ENCODE measurements at regions not wholly inside any gene's neighbourhood (a gene's known extent, or its start where the extent isn't known, plus 50 kb on each side); places are given as distances from the start of the nearest gene placed in this dataset.

DNA sequence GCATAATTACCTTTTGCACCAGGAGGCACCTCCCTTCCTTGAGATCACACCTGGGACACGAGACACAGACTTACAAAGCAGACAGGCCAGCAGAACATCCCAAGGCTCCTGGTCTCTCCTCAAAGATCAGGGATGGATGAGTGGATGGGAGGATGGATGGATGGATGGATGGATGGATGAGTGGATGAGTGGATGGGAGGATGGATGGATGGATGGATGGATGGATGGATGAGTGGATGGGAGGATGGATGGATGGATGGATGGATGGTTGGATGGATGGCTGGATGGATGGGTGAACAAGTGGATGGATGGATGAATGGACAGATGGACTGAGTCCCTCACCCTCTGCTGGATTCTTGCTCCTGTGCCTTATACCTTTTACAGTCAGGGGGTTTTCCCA lies 364.0 kb downstream of the BCOR start:
- intact Hi-C loops (cut with DNase I) = loop anchor here (5.0 to 10.0 kb wide), 3 partner anchors 79 to 371 kb away; no protein-coding TSS in a partner anchor
- no peak for DNase-seq (ENCODE audit: low spot score)

DNA sequence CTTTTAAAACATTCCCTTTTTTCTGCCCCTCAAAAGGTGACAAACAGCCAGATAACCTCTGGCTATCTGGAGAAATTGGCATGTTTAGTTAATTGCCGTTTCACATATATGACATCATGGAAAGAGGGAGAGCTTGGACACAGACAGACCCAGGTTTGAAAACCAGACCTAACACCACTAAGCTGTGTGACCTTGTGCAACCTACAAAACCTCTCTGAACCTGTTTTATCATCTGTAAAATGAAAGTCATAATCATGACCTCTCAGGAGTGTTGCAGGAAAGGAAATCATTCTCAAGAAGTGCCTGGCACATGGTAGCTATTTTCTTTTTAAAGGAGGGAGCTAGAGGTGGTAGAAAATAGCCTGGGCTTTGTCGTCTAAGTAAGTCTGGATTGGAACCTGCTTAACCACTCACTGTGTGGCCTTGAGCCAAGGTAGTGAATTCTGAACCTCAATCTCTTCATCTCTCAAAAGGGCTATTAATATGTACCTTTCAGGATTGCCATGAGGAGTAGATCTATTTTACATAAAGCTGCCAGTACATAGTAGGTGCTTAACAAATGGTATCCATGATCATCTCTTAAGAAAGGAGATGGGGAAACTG lies 363.5 kb downstream of the BCOR start:
- DNase-seq (ENCODE audit: low spot score) = no peak
- intact Hi-C loops (cut with DNase I) = loop anchor here (5.0 to 10.0 kb wide), 3 partner anchors 78 to 371 kb away; no protein-coding TSS in a partner anchor

DNA sequence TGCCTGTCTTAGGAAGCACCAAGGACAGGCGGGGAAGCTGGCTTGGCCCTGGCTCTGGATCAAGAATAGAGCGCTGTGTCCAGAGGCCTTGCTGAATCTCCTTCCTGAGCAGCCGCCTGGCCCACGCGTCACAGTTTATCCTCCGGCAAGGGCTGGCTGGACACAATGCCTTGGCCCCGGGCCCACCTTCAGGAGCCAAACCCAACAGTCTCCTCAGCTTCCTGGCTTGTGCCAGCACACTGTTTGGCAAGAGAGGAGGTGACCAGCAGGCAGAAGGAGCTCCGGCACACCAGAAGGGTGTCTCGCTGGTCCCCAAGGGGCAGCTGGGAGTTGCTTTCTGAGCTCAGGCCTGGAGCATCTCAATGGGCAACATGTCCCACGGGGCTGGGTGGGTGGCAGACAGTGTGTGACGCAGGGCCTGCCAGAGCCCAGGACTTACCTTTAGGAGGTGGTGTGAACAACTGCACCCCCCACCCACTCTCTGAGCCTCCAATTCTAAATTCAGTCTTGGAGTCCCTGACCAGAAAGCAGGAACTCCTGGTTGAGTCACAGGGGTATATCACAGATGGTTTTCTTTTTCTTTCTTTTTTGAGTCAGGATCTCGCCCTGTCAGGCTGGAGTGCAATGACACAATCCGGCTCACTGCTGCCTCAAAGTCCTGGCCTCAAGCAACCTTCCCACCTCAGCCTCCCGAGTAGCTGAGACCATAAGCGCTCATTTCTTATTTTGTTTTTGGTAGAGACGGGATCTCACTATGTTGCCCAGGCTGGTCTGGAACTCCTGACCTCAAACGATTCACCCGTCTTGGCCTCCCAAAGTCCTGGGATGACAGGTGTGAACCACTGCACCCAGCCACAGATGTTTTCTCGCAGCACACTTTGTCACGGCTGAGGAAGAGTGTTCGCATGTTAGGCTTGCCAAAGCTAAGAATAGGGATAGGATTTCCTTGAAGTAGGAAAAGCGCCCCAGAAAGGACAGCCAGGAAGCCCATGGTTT lies 361.2 kb downstream of the BCOR start:
- DNase-seq (ENCODE audit: low spot score) = peak; percentile 92

DNA sequence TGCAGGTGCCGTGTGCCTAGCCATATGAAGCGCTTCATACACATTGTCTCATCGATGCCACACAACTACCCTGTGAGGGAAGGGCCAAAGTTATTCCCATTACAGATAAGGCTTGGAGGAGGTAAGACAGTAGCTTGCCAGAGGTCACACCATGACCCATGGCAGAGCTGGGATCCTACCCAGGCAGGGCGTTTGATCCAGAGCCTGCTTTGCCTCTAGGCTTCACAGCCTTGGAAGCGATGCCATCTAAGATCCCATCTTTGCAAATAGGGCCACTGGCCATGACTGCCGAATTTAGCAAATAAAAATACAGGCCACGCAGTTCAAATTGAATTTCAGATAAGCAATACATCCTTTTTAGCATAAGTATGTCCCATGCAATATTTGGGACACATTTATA lies 358.2 kb downstream of the BCOR start:
- no peak for DNase-seq (ENCODE audit: low spot score)
- intact Hi-C loops (cut with DNase I) = loop anchor here (5.0 to 10.0 kb wide), 3 partner anchors 365 to 528 kb away; no protein-coding TSS in a partner anchor

More for the DNA sequence above, 361.2 kb downstream of the BCOR start:
- intact Hi-C loops (cut with DNase I) = loop anchor here (5.0 to 10.0 kb wide), 3 partner anchors 368 to 531 kb away; no protein-coding TSS in a partner anchor

DNA sequence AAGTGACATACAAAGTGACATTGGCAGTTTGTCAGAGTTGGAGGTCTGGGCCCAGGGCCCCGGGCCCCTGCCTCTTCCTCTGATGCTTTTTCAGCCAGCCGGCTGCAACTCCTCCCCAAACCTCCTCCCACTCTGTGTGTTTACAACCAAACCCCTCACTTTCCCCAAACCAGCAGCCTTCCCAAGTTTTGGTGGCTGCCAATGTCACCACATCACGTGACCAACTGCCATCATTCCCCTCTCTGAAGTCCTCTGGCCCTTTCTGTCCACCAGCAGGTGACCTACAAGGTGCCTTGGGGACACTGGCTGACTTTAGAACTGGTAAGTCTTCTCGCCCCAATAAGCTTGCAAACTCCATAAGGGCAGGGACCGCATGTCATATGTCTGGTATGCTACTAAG lies 357.7 kb downstream of the BCOR start:
- intact Hi-C loops (cut with DNase I) = no loop called here
- DNase-seq (ENCODE audit: low spot score) = no peak

DNA sequence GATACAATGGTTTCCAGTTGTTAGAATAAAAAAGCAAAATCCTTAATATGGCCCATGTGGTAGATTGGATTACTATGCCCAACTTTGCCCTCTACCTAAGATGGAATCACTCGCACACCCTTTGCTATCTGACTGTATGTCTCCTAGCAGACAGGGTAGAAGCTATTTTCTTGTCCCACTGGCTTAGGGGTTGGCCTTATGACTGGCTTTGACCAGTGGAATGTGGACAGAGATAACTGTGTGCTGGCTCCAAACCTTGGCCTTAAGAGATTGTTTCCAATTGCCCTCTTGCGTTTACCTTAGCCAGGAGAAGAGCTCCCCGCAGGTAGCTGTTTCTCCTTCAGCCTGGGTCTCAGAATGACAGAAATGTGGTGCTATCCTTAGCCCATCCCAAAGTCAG lies 355.9 kb downstream of the BCOR start:
- intact Hi-C loops (cut with DNase I) = no loop called here
- DNase-seq (ENCODE audit: low spot score) = no peak

DNA sequence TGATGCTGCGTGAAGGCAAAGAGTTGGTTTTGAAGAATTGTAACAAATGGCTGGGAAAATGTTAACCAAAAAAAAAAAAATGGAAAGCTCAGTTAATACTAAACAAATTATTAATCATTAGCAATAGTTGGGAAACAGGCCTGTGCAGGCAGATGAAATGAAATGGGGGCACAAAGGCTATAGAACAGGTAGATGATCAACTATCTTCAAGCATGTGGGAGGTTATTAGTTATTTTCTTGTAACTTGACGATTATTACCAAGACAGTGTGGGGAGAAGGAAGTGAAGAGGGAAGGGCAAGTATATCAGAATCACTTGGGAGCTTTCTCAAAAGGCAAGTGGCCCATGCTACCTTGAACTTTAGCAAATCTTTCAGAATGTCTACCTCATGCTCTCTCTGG lies 351.9 kb downstream of the BCOR start:
- intact Hi-C loops (cut with DNase I) = no loop called here
- no peak for DNase-seq (ENCODE audit: low spot score)

DNA sequence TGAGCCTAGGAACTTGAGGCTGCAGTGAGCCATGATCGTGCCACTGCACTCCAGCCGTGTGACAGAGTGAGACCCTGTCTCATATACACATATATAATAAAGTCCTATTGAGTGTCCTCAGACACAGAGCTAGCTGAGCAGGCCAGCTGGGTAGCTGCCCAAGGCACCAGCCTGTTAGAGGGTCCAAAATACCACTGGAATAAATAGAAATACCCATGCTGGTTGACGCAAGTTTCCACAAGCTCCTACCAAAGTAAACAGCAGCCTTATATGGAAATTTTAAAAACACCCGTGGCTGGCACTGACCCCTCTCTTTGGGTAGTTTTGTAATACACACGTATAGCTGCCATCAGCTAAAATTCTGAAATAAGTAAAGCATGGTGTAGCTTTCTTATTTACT lies 348.6 kb downstream of the BCOR start:
- DNase-seq (ENCODE audit: low spot score) = no peak
- intact Hi-C loops (cut with DNase I) = no loop called here

DNA sequence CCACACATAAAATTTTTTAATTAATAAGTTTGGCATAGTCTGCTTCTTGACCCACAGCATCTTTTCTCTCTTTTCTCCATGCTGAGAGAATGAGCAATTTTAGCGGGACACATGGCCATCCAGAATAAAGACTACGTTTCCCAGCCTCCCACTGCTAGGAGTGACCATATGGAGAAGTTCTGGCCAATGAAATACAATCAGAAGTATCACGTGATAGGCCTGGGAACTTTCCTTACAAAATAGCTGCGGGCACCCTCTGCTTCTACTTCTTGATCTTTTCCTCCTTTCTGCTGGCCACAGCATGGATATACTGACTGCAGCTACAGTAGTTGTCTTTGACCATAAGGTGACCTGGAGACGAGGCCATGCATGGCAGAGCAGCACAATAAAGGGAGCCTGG lies 348.0 kb downstream of the BCOR start:
- intact Hi-C loops (cut with DNase I) = no loop called here
- no peak for DNase-seq (ENCODE audit: low spot score)

DNA sequence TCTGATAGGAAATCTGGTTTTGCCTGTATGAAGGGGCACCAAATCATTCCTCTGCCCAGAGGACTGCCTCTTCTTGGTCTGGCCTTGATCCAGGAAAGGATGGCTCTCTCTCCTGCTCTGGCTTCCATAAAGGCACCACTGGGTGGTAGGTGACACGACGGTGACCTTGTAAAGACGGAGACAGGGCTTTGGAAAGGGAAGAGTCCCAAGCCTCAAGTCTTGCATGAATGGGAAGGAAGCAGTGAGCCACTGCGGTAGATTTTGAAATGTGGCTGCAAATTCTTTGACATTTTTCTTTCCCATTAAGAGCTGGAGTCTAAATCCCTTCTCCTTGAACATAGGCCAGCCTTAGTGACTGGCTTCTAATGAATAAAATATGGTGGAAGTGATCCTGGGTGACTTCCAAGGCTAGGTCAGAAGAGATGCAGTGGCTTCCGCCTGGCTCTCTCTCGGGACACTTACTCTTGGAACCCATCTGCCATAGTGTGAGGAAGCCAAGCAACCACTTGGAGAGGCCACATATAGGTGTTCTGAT lies 347.4 kb downstream of the BCOR start:
- intact Hi-C loops (cut with DNase I) = no loop called here
- DNase-seq (ENCODE audit: low spot score) = no peak

DNA sequence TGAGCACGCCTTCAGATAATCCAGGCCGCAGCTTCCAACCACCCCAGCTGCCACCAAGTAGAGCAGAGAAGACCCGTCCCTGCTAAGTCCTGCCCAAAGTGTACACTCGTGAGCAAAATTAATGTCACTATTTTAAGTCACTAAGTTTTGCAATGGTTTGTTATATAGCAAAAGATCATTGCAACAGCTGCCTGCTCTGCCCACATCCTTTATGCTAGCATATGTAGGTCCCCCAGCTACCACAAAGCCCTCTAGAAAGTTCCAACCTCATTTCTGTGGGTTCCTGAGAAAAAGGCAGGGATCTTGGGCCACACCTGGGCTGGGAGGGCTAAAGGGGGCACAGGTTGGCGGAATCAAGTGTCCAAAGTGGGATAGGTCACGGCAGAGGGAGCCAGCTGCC lies 346.9 kb downstream of the BCOR start:
- intact Hi-C loops (cut with DNase I) = no loop called here

DNA sequence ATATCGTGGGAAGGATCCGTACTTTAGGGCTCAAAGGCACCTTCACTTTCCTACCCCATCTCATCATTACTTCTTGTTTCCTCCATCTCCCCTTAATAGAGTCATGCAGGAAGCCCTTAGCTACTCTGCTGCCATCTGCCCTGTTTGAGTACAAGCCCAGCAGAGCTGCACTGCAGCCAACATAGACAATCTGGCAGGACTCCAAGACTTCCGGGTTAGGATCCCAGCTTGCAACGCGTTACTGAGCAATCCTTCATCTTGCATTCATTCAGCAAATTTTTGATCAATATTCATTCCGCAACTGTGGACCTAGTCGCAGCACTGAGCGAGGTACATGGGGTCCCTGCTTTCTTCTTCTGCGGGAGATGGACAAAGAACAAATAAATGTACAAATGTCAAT lies 344.9 kb downstream of the BCOR start:
- intact Hi-C loops (cut with DNase I) = no loop called here
- DNase-seq (ENCODE audit: low spot score) = no peak

More for the DNA sequence above, 346.9 kb downstream of the BCOR start:
- no peak for DNase-seq (ENCODE audit: low spot score)

DNA sequence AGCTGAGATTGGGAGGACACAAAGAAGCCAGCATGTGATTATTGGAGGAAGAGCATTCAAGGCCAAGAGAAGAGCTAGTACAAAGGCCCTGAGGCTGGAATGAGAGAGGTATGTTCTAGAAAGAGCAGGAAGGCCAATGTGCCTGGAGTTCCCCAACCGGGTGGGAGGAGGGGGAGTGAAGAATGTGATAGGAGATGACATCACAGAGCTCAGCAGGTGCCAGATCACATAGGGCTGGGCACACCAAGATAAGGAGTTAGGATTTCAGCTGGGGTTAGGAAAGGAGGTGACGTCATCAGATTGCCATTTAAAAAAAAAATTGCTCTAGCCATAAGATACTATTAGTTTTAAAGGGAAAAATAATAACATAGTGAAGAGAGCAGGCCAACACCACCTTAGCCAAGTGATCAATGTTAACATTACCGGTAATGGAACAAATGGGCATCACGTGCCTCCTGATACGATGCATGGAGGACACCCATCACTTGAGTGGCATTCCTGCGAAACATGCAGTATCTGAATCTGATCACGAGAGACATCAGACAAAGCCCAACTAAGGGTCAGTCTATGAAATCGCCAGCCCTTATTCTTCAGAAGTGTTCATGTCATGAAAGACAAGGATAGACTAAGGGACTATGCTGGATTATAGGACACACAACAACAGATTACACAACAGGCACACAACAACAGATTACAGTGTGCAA lies 344.3 kb downstream of the BCOR start:
- intact Hi-C loops (cut with DNase I) = no loop called here
- no peak for DNase-seq (ENCODE audit: low spot score)

DNA sequence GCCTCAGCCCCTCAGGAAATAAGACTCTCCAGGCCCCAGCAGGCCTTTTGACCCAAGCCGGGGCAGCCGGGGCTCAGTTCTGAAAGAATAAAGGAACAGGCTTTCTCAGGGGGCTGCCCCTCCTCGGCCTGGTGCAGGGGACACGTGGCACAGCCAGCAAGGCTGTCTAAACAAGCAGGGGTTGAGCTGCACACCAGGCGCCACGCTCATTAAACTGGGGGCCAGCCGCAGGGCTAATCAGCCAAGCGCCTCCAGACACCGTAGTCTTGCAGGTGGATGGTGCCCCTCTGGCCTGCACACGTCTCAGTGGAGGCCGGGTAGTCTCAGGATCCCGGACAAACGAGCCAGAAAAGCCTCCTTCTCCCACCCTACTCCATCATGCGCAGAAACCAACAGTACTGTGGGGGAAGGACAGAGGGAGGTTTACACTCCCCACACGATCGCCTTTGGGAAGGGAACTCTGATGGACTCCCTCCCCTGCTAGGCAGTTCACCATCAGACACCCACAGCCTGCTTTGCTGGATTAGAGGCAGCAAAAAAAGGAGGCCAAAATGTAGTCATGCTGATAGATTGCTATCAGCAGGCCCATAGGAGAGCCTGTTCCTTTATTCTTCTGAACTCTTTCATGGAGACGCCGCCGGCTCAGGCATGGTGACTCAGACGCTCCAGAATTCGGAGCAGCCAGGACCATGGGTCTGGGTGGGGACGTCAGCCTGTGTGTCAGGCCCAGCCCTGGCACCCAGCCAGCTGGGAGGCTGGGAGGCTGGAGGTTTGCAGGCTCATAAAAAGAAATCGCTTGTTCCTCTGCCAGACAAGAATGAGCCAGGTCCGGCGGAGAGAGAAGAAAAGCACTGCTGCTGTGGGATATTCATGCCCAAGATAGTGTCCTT lies 342.4 kb downstream of the BCOR start:
- intact Hi-C loops (cut with DNase I) = loop anchor here (5.0 kb wide), 1 partner anchor 57 kb away; no protein-coding TSS in a partner anchor
- DNase-seq (ENCODE audit: low spot score) = peak; percentile 88

DNA sequence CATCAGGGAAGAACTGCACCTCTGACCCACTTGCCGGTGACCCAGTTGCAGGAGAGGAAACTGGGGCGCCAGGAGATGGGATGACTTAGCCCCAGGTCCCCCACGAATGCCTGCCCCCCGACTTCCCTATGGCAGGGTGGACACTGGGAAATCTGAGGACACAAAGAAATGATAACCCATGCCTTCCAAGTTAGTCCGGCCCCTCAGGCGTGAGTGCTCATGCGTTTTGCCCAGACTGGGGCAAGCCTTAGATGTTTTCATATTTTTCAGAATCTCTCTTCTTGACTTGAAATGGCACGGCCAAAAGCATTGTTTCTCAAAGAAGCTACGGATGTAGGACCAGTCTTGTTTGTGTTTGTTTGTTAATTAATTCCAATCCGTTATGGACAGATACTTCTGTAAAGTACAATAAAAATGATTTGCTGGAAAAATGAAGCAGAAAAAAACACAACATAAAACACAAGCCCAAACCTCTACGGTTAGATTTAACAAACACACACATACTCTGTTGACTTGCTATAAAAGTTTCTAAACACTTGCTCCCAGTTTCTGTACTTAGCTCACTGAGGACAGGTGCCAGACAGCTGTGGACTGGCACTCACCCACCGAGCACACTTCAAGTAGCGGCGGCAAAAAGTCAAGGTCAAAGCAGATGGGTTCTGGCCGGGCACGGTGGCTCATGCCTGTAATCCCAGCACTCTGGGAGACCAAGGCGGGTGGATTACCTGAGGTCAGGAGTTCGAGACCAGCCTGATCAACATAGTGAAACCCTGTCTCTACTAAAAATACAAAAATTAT lies 341.5 kb downstream of the BCOR start:
- intact Hi-C loops (cut with DNase I) = loop anchor here (5.0 kb wide), 1 partner anchor 56 kb away; no protein-coding TSS in a partner anchor
- no peak for DNase-seq (ENCODE audit: low spot score)

DNA sequence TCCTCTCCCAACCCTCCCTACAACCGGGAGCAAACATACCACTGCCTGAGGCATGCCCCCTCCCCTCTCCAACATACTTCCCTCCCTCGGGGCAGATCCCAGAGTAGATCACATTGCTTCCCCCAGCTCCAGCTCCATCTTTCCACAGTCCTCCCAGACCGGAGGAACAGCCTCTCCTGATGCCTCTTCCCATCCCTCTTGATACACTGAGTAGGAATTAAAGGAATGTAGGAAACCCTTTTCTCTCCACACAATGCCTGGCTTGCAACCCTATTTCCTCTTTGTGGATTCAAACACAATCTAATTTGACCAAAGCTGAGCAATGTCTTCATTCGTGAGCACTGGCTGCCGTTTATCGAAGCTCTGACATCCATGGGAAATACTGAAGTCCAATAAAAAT lies 339.8 kb downstream of the BCOR start:
- intact Hi-C loops (cut with DNase I) = loop anchor here (5.0 kb wide), 1 partner anchor 54 kb away; no protein-coding TSS in a partner anchor
- DNase-seq (ENCODE audit: low spot score) = no peak

DNA sequence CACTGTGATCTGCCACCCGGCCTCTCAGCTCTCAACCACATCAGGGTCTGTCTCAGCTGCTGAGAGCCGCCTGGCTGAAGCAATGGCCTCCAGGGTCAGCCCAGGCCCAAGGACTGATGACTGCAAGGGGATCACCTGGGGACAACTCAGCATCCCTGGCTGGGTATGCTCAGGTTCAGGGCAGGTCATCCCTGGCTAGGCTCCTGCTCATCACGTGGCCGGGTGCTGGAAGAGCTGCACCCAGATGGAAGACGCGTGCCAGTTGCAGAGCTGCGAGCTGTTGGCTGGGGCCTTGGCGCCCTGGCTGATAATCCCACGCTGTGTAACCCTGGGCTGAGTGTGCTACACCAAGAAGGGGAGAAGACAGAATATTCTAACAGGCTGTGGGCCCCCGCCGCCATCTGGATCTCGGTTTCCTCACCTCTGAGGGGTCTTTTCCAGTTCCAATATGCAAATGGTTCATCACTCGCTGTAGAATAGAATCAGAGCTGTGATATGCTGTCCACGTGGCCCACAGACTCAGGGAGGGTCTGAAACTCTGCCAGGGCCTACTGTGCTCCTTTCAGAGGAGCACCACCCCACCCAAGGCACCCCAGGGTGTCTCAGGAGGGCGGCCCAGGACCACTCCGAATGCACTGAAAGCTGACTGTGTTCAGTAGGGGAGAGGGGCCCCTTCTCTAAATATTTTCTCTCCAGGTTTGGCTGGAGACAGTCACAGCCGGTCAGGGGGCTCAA lies 338.8 kb downstream of the BCOR start:
- intact Hi-C loops (cut with DNase I) = loop anchor here (5.0 kb wide), 1 partner anchor 53 kb away; no protein-coding TSS in a partner anchor
- DNase-seq (ENCODE audit: low spot score) = no peak

Data from cardiac septum (tissue), 1 donor.